K562 (cell line): ENCODE measurements at regions not wholly inside any gene's neighbourhood (a gene's known extent, or its start where the extent isn't known, plus 50 kb on each side); places are given as distances from the start of the nearest gene placed in this dataset.
"Not testable (repeated sequence)": the region's sequence is repeated elsewhere in the genome, so short reads cannot be mapped to it uniquely, and the experiment has no call there.

Experiments used
- ATAC-seq: fragments of 200-7000 bp; cut with Tn5 transposase; 3 replicates; pipeline ENCODE4 v1.9.1; 2020; ENCODE audit warnings: moderate library complexity
- BruUV-seq: library from RNA; stranded (reverse); fragments of 400-500 nt; replicated peaks from 2 replicates; lab custom pipeline; 2021; lab: Mats Ljungman, UMichigan
- CTCF ChIA-PET: fragments of 300-600 bp; formaldehyde crosslinking; extraction: SDS; loops from one replicate; lab custom pipeline; 2021; ENCODE audit warnings: low intra/inter-chr PET ratio; lab: Yijun Ruan, JAX
- POLR2A ChIA-PET: fragments of 300-600, 350-650 bp; sonication (Branson Sonifier 250); formaldehyde crosslinking; extraction: SDS; loops from one replicate; lab custom pipeline; 2021; ENCODE audit warnings: antibody characterized with exemption, inconsistent platforms; lab: Yijun Ruan, JAX
- DNase-seq, 4 experiments: peaks; one replicate each; pipeline versions ENCODE4 v3.0.0 to v3.0.0-alpha.2; 2011 to 2018; ENCODE audit warnings: low spot score in 3 of 4, mixed read lengths in 3 of 4; ENCODE audit errors: extremely low read depth in 1 of 4
- FAIRE-seq: peaks from 2 replicates; lab custom pipeline; 2011; peaks lifted over from hg19 to GRCh38; lab: Jason Lieb, UNC
- H2AFZ ChIP-seq: 2 replicates; pipeline ENCODE4 v1.6.0; 2011; ENCODE audit warnings: low read depth, low read length, control low read depth, inconsistent platforms
- H3K27ac ChIP-seq: fragments of 200-600 bp; 3 replicates; pipeline ENCODE4 v1.8.0; 2011; ENCODE audit warnings: low read depth, mild to moderate bottlenecking, control low read depth, inconsistent platforms, low read length, moderate library complexity, mixed read lengths; ENCODE audit errors: extremely low read depth
- H3K27me3 ChIP-seq, 2 experiments: fragments of 300-600 bp in 1 of 2; 2 replicates in 1 of 2; 3 replicates in 1 of 2; pipeline versions ENCODE4 v1.6.0 to v1.8.0; 2011; ENCODE audit warnings: inconsistent platforms in 2 of 2, low read length in 2 of 2, mild to moderate bottlenecking in 1 of 2, mixed read lengths in 1 of 2, moderate library complexity in 1 of 2; ENCODE audit not compliant: control insufficient read depth in 2 of 2, insufficient read depth in 2 of 2
- H3K36me3 ChIP-seq: fragments of 300-600 bp; 3 replicates; pipeline ENCODE4 v1.8.0; 2011; ENCODE audit warnings: mild to moderate bottlenecking, low read length, inconsistent platforms; ENCODE audit not compliant: control insufficient read depth, insufficient read depth
- H3K4me1 ChIP-seq, 2 experiments: fragments of 200-600 bp in 1 of 2; replicated peaks in 1 of 2; 2 replicates in 1 of 2; 3 replicates in 1 of 2; pipeline versions ENCODE4 v1.5.1 to v1.8.0; 2011; ENCODE audit warnings: inconsistent platforms in 2 of 2, low read length in 2 of 2, mild to moderate bottlenecking in 1 of 2, mixed read lengths in 1 of 2, moderate library complexity in 1 of 2; ENCODE audit not compliant: control insufficient read depth in 2 of 2, insufficient read depth in 2 of 2
- H3K4me2 ChIP-seq: 2 replicates; pipeline ENCODE4 v1.6.1; 2011; ENCODE audit warnings: low read length, control low read depth, inconsistent platforms, mixed read lengths; ENCODE audit not compliant: insufficient read depth
- H3K4me3 ChIP-seq: fragments of 200-600 bp; sonication (generic), shearing (Covaris generic); 2 replicates; pipeline ENCODE4 v1.5.1; 2016; ENCODE audit warnings: control low read depth, inconsistent platforms
- H3K79me2 ChIP-seq: fragments of 200-600 bp; 3 replicates; pipeline ENCODE4 v1.8.0; 2011; ENCODE audit warnings: low read length, inconsistent platforms; ENCODE audit not compliant: control insufficient read depth, insufficient read depth
- H3K9ac ChIP-seq, 2 experiments: 2 replicates each; pipeline versions ENCODE4 v1.6.0 to v1.6.1; 2011; ENCODE audit warnings: low read depth in 2 of 2, low read length in 2 of 2, control low read depth in 1 of 2, inconsistent platforms in 1 of 2, mild to moderate bottlenecking in 1 of 2, mixed read lengths in 1 of 2; ENCODE audit not compliant: insufficient read depth in 1 of 2
- H3K9me1 ChIP-seq: one replicate; pipeline ENCODE4 v1.6.0; 2011; ENCODE audit warnings: inconsistent platforms, mild to moderate bottlenecking, low read length, moderate library complexity; ENCODE audit not compliant: control insufficient read depth, insufficient read depth
- H3K9me3 ChIP-seq: replicated peaks from 2 replicates; pipeline ENCODE4 v1.5.1; 2011; ENCODE audit warnings: low read depth, low read length, inconsistent platforms; ENCODE audit not compliant: control insufficient read depth, insufficient read depth
- H4K20me1 ChIP-seq: replicated peaks from 2 replicates; pipeline ENCODE4 v1.6.1; 2011; ENCODE audit warnings: low read length, inconsistent platforms, mixed read lengths; ENCODE audit not compliant: control insufficient read depth, insufficient read depth
- ARNT ChIP-seq, 2 experiments: fragments of 450-650 bp; IDR thresholded peaks; 2 replicates each; pipeline ENCODE4 v1.6.1; 2016; ENCODE audit warnings: mild to moderate bottlenecking in 1 of 2
- CBFB ChIP-seq: sonication (generic); formaldehyde crosslinking; IDR thresholded peaks from 2 replicates; pipeline ENCODE4 v1.4.0; 2020; ENCODE audit warnings: mild to moderate bottlenecking, missing genetic modification reagents
- CREB1 ChIP-seq, 2 experiments: sonication (generic) in 1 of 2; formaldehyde crosslinking in 1 of 2; IDR thresholded peaks; 2 replicates each; pipeline versions ENCODE4 v1.6.1 to v1.8.0; 2012 to 2022; ENCODE audit warnings: inconsistent platforms in 1 of 2, mild to moderate bottlenecking in 1 of 2, missing genetic modification reagents in 1 of 2, moderate library complexity in 1 of 2
- EGR1 ChIP-seq: fragments of 450-650 bp; conservative IDR thresholded peaks from 2 replicates; pipeline ENCODE4 v1.6.1; 2017; ENCODE audit warnings: mild to moderate bottlenecking
- ELF1 ChIP-seq: fragments of 200-800 bp; sonication (Bioruptor generic); IDR thresholded peaks from 2 replicates; pipeline ENCODE4 v1.6.1; 2016; ENCODE audit warnings: missing genetic modification characterization, missing compliant biosample characterization
- ETV5 ChIP-seq: sonication (generic); formaldehyde crosslinking; IDR thresholded peaks from 2 replicates; pipeline ENCODE4 v1.4.0; 2020; ENCODE audit warnings: low read depth, mild to moderate bottlenecking, missing genetic modification reagents
- KDM5B ChIP-seq: fragments of 200-600 bp; sonication (generic); IDR thresholded peaks from 2 replicates; pipeline ENCODE4 v1.6.1; 2012; ENCODE audit warnings: low read depth, mild to moderate bottlenecking, moderate library complexity, low read length, control low read depth, inconsistent platforms; ENCODE audit not compliant: insufficient replicate concordance
- MAX ChIP-seq: sonication (generic); formaldehyde crosslinking; IDR thresholded peaks from 2 replicates; pipeline ENCODE4 v1.9.0; 2022; ENCODE audit warnings: mild to moderate bottlenecking, missing genetic modification reagents
- MTA2 ChIP-seq: fragments of 450-650 bp; IDR thresholded peaks from 2 replicates; pipeline ENCODE4 v1.6.1; 2016; ENCODE audit warnings: low read depth
- NFIC ChIP-seq: fragments of 450-650 bp; IDR thresholded peaks from 2 replicates; pipeline ENCODE4 v1.6.1; 2017; ENCODE audit warnings: mild to moderate bottlenecking, inconsistent platforms
- POLR2H ChIP-seq: IDR thresholded peaks from 2 replicates; pipeline ENCODE4 v1.6.1; 2016; ENCODE audit warnings: missing genetic modification characterization, low read depth, mild to moderate bottlenecking, control low read depth, missing compliant biosample characterization, moderate library complexity
- SMARCE1 ChIP-seq: fragments of 450-650 bp; IDR thresholded peaks from 2 replicates; pipeline ENCODE4 v1.7.1; 2016; ENCODE audit warnings: mild to moderate bottlenecking
- SNRNP70 ChIP-seq: fragments of 200-400 bp; formaldehyde crosslinking; optimal IDR thresholded peaks from 2 replicates; pipeline ENCODE3; 2017; ENCODE audit warnings: low read depth, low read length
- TAF7 ChIP-seq: fragments of 450-650 bp; IDR thresholded peaks from 2 replicates; pipeline ENCODE4 v1.6.1; 2016; ENCODE audit warnings: missing genetic modification characterization, missing compliant biosample characterization
- TARDBP ChIP-seq: fragments of 450-650 bp; IDR thresholded peaks from 2 replicates; pipeline ENCODE4 v1.6.1; 2016
- ZBTB17 ChIP-seq: fragments of 450-650 bp; formaldehyde crosslinking; IDR thresholded peaks from 2 replicates; pipeline ENCODE4 v1.4.0; 2020; ENCODE audit warnings: mild to moderate bottlenecking
- ZNF512 ChIP-seq: IDR thresholded peaks from 2 replicates; pipeline ENCODE4 v1.6.1; 2016; ENCODE audit warnings: missing genetic modification characterization, missing compliant biosample characterization
- WGBS: fragments of 100-300 bp; shearing (Covaris generic); methylation state at CpG from one replicate; pipeline ENCODE4 v1.1.6; 2016; ENCODE audit warnings: low coverage, mixed read lengths; ENCODE audit not compliant: insufficient coverage; ENCODE audit errors: missing lambda C conversion rate; 5-methylcytosine and 5-hydroxymethylcytosine counted together
- in situ Hi-C: fragments of 300-500 bp; cut with MboI; formaldehyde crosslinking; loops from 4 replicates; pipeline ENCODE4 v1.15.0; 2018; ENCODE audit warnings: inconsistent platforms, mixed read lengths
- intact Hi-C: fragments of 100-400 bp; cut with micrococcal nuclease; formaldehyde crosslinking; loops from 2 replicates; pipeline ENCODE4 v1.14.2; 2022

- TF ChIP-seq CBFB (peak; percentile 82; the same call in 1 of the 2 replicates), KDM5B (peak; percentile 41), CREB1 (CRISPR knock-in tag; IDR thresholded peaks at IDR 0.05) (0 out of 2 replicates have a peak, but pooled peaks have one; percentile 11), EGR1 (peak; percentile 73), NFIC (0 out of 2 replicates have a peak, but pooled peaks have one; percentile 5), TARDBP (0 out of 2 replicates have a peak, but pooled peaks have one; percentile 46), ETV5 (peak; percentile 87), TAF7 (tag) (peak; percentile 59; the same call in 1 of the 2 replicates), SMARCE1 (peak; percentile 41; the same call in 1 of the 2 replicates), MAX (CRISPR knock-in tag) (peak; percentile 38; the same call in 1 of the 2 replicates), ZBTB17 (CRISPR knock-in tag) (peak; percentile 68)
- not testable (repeated sequence) for TF ChIP-seq CREB1 (IDR thresholded peaks at IDR 0.05)
These were observed 175.8 kb downstream of the PPP1R3A start (continued) for GRCh38 chr7:113742946-113743431.

- ATAC-seq (peak; percentile 54; the same call in 1 of the 3 replicates), FAIRE-seq (no peak), DNase-seq (no peak)
- peak overlapping the region; percentile 33 for H3K4me3 ChIP-seq
- in situ Hi-C loops (no loop called here), intact Hi-C loops (no loop called here)
- CTCF ChIA-PET, result no interaction called here
- peak overlapping the region; percentile 65; the same call in 2 of the 3 replicates for H3K27ac ChIP-seq
- POLR2A ChIA-PET, result interaction anchor here (0.7 kb wide), 1 partner anchor 381 kb away, joined by 3 read pairs; no protein-coding TSS in a partner anchor
- H3K79me2 ChIP-seq, result no peaks in the 10 kb centered on the region
- no peaks in the 10 kb centered on the region for H3K27me3 ChIP-seq
- H3K9me3 ChIP-seq, result no peaks in the 10 kb centered on the region
- H3K9ac ChIP-seq, result peak overlapping the region in 1 of 2 experiments; percentile 46; a peak in 2 of 4 replicates
- H2AFZ ChIP-seq, result peak overlapping the region; percentile 79
- H3K36me3 ChIP-seq, result no peaks in the 10 kb centered on the region
- H4K20me1 ChIP-seq, result no peaks in the 10 kb centered on the region
- peak overlapping the region; percentile 33; the same call in 1 of the 2 replicates for H3K4me2 ChIP-seq
- 7% methylated on average over 2 of the region's 2 CpGs for WGBS
- TF ChIP-seq ZNF512 (tag), result 0 out of 2 replicates have a peak, but pooled peaks have one; percentile 36
- 0 out of 2 replicates have a peak, but pooled peaks have one; percentile 36 for TF ChIP-seq POLR2H (tag)
- TF ChIP-seq SNRNP70, result no peak
- TF ChIP-seq ARNT (IDR thresholded peaks at IDR 0.05), result no peak
- no peak for TF ChIP-seq MTA2
- TF ChIP-seq ELF1 (tag), result no peak
- TF ChIP-seq, all 486 proteins: peak for 2
- Histone ChIP-seq H3K4me1 (no peaks in the 10 kb centered on the region), H3K9me1 (no peaks in the 10 kb centered on the region)
- no TSS peak for BruUV-seq
These were observed 176.4 kb downstream of the PPP1R3A start for GRCh38 chr7:113742377-113742776.
